ENCODE measurements at regions not wholly inside any gene's neighbourhood (a gene's known extent, or its start where the extent isn't known, plus 50 kb on each side); places are given as distances from the start of the nearest gene placed in this dataset.

- no peak for TF ChIP-seq CTCF (IDR thresholded peaks at IDR 0.05; ENCODE audit: insufficient read depth, low read length)
- no peak for TF ChIP-seq GABPA (IDR thresholded peaks at IDR 0.05; ENCODE audit: low read depth)
Observed at GRCh38 chr9:121564504-121565260, 65.0 kb upstream of the GGTA1 start.

Measured in HL-60 (cell line).